NCI-H774 (cell line): ENCODE measurements at regions not wholly inside any gene's neighbourhood (a gene's known extent, or its start where the extent isn't known, plus 50 kb on each side); places are given as distances from the start of the nearest gene placed in this dataset.
"Not testable (repeated sequence)": the region's sequence is repeated elsewhere in the genome, so short reads cannot be mapped to it uniquely, and the experiment has no call there.

Source experiments
- DNase-seq: peaks from one replicate; lab custom pipeline; 2025; lab: John Stamatoyannopoulos, UW

- no peak for DNase-seq
These were observed 104.6 kb downstream of the MED10 start for GRCh38 chr5:6273749-6274148.

DNA sequence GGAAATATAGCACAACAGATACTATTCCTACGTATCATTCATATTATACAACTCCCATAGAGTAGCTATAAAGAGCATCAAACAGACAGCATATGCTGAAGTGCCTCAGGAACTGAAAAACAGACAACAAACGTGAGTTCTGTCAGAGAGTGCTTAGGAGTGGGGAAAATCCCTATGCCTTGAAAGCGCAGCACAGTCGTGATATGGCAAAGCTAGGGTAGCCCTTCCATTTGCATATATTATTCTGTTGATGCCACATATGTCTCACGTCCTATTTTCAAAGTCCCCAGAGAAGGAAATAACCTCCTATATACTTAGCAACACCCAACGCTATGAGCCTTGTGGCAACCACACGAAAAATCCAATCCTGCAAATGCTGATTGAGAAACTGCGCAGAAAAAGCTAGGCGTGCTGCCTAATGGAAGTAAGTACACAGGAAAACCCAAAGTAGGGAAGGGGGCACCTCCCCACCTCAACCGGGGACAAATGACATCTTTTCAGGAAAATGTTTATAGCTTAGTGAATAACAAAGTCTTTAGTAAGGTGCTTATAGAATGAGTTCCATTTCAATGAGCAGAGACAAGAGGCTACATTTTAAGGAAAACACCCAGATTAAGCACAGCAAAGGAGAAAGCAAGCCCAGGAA, 105.1 kb downstream of the MED10 start:
- no peak for DNase-seq

- DNase-seq = no peak
These were observed 108.4 kb downstream of the MED10 start for GRCh38 chr5:6269925-6270324.

- no peak for DNase-seq
These were observed 111.6 kb downstream of the MED10 start for GRCh38 chr5:6266671-6267197.

GRCh38 chr5:6264394-6264793, 114.0 kb downstream of the MED10 start:
- DNase-seq = no peak

- DNase-seq = no peak
These were observed 115.5 kb downstream of the MED10 start for GRCh38 chr5:6262651-6263363.

- DNase-seq = no peak
These were observed 116.7 kb downstream of the MED10 start for GRCh38 chr5:6261668-6262067.

DNA sequence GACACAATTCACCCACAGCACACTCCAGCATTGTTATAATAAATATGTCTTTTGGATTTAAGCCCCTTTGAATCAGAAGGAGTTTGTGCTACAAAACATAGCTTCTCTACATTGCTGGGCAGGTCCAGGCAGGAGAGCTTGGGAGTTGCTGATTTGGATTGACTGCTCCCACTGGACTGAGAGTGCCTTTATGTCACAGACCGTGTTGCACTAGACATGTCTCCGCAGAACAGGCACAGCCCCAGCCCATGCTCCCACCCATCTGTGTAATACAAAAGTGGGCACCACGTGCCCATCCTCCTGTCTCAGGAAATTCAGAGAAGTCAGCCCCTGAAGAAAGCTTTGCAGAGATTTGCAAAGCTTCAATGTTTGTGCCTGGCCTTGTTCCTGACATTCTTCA, 117.1 kb downstream of the MED10 start:
- DNase-seq = no peak

GRCh38 chr5:6260846-6261245, 117.5 kb downstream of the MED10 start:
- DNase-seq = no peak

DNA sequence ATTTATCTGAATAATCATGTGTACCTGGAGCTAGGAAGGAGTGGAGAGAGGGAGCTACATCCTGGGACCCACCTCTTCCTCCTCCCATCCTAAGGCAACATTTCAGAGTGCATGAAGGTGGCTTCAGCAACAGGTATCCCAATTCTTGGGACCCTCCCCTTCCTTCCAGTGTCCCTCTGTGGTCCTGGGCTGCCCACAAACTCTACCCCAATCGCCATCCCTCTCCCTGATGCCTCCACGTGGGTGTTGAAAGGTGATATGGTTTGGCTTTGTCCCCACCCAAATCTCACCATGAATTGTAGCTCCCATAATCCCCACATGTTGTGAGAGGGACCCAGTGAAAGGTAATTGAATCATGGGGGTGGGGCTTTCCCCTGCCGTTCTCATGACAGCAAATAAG, 121.4 kb downstream of the MED10 start:
- no peak for DNase-seq

- DNase-seq = no peak
These were observed 122.4 kb downstream of the MED10 start for GRCh38 chr5:6255956-6256355.

GRCh38 chr5:6253846-6254245, 124.5 kb downstream of the MED10 start:
- no peak for DNase-seq

DNA sequence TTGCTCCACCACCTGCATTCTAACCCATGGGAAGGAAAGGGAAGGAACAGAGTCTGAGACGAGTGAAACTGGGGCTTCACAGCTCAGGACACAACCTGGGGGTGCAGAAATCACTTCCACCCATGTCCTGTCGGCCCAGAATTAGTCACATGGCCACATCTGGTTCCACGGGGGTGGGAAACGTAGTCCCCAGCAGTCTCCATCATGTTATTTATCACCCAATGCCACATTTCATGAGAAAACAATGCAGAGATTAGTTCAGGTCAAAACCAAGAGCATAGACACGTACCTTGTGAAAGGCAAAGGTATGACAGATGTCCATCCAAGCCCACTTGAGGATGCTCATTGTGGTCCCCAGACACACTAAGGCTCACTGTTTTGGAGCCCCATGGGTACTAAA, 125.1 kb downstream of the MED10 start:
- DNase-seq = no peak

- DNase-seq = no peak
These were observed 125.8 kb downstream of the MED10 start for GRCh38 chr5:6252581-6252980.

DNA sequence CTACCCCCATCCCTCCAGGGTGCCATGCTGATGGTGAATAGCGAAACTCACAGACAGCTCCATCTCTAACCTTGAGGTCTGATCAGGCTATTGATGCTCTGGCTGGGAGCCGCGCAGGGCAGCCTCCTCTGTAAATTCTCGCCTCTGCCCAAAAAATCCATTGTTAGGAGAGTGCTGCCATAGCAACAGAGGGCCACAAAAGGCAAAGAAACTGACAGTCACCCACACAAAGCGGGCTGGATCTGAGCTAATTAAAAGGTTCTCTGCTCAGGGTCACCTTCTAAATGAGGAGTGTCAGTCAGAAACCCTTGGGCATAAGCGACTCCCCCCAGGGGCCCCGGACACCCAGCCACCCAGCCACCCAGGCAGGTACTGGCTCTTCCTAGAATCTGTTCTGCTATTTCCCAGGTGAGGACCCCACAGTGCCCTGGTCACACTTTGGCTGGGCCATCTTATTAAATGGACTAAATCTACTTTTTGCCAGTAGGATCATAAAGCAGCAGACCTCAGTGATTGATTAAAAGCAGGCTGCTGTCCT, 126.7 kb downstream of the MED10 start:
- no peak for DNase-seq

- no peak for DNase-seq
These were observed 128.2 kb downstream of the MED10 start for GRCh38 chr5:6250121-6250520.

GRCh38 chr5:6248132-6248531, 130.2 kb downstream of the MED10 start:
- DNase-seq = no peak

- DNase-seq = no peak
These were observed 131.4 kb downstream of the MED10 start for GRCh38 chr5:6246820-6247437.

- DNase-seq = no peak
These were observed 134.0 kb downstream of the MED10 start for GRCh38 chr5:6244339-6244714.

DNA sequence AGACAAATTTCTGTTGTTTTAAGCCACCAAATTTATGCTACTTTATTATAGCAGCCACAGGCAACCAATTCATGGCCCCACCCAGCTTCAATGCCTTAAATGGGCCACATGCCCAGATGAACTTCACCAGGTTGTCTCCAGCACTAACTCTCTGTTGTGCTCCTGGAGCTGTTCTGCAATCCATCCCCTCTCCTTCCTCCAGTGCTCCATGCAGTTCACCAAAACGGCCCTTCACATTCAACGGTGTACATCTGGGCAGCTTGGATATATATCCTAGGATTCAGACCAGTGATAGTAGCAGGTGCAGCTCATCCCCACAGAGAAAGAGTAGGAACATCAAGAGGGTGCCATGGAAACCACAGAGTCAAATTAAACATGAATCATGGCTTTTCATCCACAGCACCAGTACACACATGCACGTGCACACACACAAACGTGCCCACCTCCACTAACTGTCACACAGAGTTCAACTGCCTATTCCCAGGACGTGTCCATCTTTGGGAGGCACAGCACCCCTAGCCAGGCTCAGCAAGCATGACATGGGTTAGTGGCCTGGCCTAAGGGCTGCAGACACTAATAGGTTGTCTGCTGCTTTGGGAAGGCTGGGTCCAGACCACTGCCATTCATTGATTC, 134.5 kb downstream of the MED10 start:
- DNase-seq = no peak

DNA sequence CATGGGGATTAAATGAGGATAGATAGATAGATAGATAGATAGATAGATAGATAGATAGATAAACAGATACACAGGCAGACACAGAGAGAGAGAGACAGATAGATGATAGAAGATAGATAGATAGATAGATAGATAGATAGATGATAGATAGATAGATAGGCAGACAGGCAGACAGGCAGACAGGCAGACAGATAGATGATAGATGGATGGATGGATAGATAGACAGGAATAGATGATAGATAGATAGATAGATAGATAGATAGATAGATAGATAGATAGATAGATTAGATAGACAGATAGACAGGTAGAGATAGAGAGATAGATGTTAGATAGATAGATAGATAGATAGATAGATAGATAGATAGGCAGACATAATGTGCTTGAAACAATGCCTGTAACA, 137.3 kb downstream of the MED10 start:
- DNase-seq = not testable (repeated sequence)

- no peak for DNase-seq
These were observed 141.4 kb downstream of the MED10 start for GRCh38 chr5:6236858-6237481.
